Body of pancreas (tissue), 4 donors: ENCODE measurements at regions not wholly inside any gene's neighbourhood (a gene's known extent, or its start where the extent isn't known, plus 50 kb on each side); places are given as distances from the start of the nearest gene placed in this dataset.

ENCODE experiments used
- POLR2A ChIP-seq, 3 donors: fragments of 450-650 bp; IDR thresholded peaks; one replicate each; pipeline ENCODE4 v1.6.1; 2016; ENCODE audit warnings: antibody characterized with exemption in 3 of 3, mild to moderate bottlenecking in 2 of 3
- TF ChIP-seq, protein P1 (sequence below), 7 experiments: fragments of 450-650 bp in 4 of 7; fragments of 200-600 bp in 3 of 7; sonication (generic) in 3 of 7; IDR thresholded peaks; one replicate each; pipeline ENCODE4 v1.5.1; 2016 to 2019; ENCODE audit warnings: antibody characterized with exemption in 7 of 7

DNA sequence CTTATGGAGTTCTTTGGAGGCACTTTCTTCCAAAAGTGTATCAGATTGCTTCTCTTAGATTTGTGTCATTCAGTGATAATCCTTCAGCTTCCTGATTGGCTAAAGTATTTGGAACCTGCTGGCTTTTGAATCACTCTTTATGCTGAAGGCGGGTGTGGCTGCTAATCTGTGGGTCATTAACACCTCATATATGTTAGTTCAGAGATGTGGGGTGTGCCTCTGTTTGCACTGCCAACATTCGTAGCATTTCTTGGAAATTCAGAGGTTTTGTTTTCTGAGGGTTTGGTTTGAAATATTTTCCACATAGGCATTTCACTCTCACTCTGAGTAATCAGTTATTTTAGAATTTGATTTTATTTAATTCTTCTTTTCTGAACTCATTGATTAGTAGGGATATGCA, 1604.4 kb upstream of the ACVR2A start:
- TF ChIP-seq, protein P1, sequence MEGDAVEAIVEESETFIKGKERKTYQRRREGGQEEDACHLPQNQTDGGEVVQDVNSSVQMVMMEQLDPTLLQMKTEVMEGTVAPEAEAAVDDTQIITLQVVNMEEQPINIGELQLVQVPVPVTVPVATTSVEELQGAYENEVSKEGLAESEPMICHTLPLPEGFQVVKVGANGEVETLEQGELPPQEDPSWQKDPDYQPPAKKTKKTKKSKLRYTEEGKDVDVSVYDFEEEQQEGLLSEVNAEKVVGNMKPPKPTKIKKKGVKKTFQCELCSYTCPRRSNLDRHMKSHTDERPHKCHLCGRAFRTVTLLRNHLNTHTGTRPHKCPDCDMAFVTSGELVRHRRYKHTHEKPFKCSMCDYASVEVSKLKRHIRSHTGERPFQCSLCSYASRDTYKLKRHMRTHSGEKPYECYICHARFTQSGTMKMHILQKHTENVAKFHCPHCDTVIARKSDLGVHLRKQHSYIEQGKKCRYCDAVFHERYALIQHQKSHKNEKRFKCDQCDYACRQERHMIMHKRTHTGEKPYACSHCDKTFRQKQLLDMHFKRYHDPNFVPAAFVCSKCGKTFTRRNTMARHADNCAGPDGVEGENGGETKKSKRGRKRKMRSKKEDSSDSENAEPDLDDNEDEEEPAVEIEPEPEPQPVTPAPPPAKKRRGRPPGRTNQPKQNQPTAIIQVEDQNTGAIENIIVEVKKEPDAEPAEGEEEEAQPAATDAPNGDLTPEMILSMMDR (IDR thresholded peaks at IDR 0.05), result no peak
- TF ChIP-seq POLR2A (IDR thresholded peaks at IDR 0.05), result no peak
